PFSK-1 (cell line): ENCODE measurements at regions not wholly inside any gene's neighbourhood (a gene's known extent, or its start where the extent isn't known, plus 50 kb on each side); places are given as distances from the start of the nearest gene placed in this dataset.

Experiments
- FOXP2 ChIP-seq: optimal IDR thresholded peaks from 2 replicates; pipeline ENCODE3; 2011; ENCODE audit warnings: borderline replicate concordance, control low read depth, inconsistent platforms; ENCODE audit not compliant: insufficient read depth; ENCODE audit errors: extremely low read length, extremely low read depth
- POLR2AphosphoS5 ChIP-seq: IDR thresholded peaks from 2 replicates; pipeline ENCODE4 v1.6.1; 2012; ENCODE audit warnings: low read depth, mild to moderate bottlenecking, control low read depth, low read length, moderate library complexity
- REST ChIP-seq, 2 experiments: IDR thresholded peaks; 2 replicates each; pipeline versions ENCODE4 v1.6.1 to v1.8.0; 2011 to 2012; ENCODE audit warnings: low read depth in 2 of 2, low read length in 2 of 2, control low read depth in 1 of 2, inconsistent platforms in 1 of 2, mild to moderate bottlenecking in 1 of 2, moderate library complexity in 1 of 2; ENCODE audit not compliant: insufficient read depth in 1 of 2
- SIN3A ChIP-seq: IDR thresholded peaks from 2 replicates; pipeline ENCODE4 v1.6.1; 2012; ENCODE audit warnings: mild to moderate bottlenecking, low read length, moderate library complexity, borderline replicate concordance; ENCODE audit not compliant: insufficient read depth
- TAF1 ChIP-seq: IDR thresholded peaks from 2 replicates; pipeline ENCODE4 v1.6.1; 2012; ENCODE audit warnings: low read length, control low read depth, borderline replicate concordance; ENCODE audit not compliant: insufficient read depth

DNA sequence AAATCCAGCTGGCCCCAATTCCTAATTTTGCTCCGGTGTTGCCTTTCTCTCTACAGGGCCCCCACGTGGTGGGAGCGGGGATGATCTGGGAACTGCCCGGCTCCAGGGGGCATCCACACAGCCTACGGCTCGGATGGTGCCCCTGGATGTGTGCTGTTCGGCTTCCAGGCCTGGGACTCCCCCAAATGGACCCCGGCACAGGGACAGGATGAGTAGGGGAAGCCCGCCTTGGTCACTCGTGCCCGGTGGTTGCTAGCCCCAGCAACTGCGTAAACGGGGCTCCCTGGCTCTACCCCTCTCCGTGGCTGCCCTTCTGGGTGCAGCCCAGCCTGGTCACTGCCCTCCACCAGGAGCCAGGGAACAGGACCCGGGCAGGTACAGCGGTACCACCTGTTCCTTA is 111.5 kb downstream of the TEX26 start:
- TF ChIP-seq SIN3A (no peak), FOXP2 (no peak), REST (IDR thresholded peaks at IDR 0.05; ENCODE audit: insufficient read depth in 1 of 2, low read depth in 2 of 2, low read length in 2 of 2) (no peak), TAF1 (no peak), POLR2AphosphoS5 (no peak)

DNA sequence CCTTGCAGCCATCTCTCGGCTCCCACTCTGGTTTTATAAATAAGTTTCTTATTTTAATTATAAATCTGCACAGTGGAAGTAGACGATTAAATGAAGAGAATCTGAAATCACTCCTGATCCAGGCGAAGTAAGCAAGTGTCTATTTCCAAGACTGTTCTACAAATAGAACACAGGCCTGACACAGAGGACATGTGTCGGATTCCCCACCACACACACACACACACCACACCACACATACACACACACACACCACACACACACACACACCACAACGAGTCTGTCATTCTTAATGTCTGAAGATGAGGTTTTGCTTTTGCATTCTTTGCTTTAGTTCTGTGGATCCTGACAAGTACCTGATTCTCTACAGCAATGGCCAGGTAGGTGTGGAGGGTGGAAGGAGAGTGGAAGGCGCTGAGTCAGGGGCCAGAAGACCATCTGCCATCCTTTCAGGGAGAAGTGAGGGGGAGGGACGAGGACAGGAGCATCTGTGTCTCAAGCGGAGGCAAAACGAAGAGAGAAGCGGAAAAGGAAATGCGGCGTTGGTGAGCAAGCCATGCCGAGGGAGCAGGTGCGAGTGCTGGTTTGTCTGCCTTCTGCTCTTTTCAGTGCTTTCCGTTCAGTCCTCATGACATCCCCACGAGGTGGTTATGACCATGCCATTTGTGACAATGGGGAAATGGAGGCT is 110.2 kb downstream of the TEX26 start:
- TF ChIP-seq TAF1 (no peak), POLR2AphosphoS5 (no peak), REST (IDR thresholded peaks at IDR 0.05; ENCODE audit: insufficient read depth in 1 of 2, low read depth in 2 of 2, low read length in 2 of 2) (no peak), FOXP2 (no peak), SIN3A (no peak)

DNA sequence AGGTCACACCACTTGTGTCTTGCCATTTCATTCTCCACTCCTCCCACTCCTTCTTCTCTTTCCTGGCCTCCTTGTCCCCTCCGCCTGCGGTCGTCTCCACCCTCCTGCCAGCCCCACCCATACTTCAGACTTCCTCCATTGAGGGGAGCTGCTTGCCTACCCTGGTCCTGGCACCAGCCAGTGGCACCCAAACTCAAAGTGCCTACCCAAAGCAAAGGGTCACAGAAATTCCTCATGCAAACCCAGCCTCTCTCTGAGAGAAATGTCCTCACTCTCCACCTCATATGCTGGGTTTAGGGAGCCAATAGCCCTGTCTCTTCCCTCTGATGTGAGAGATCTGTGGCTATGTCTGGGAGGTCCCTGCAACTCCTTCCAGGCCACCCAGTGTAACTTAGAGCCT is 109.6 kb downstream of the TEX26 start:
- TF ChIP-seq POLR2AphosphoS5: no peak
- no peak for TF ChIP-seq SIN3A
- no peak for TF ChIP-seq REST (IDR thresholded peaks at IDR 0.05; ENCODE audit: insufficient read depth in 1 of 2, low read depth in 2 of 2, low read length in 2 of 2)
- no peak for TF ChIP-seq FOXP2
- TF ChIP-seq TAF1: no peak

GRCh38 chr13:31038834-31039552 is 106.5 kb downstream of the TEX26 start:
- TF ChIP-seq REST (IDR thresholded peaks at IDR 0.05; ENCODE audit: insufficient read depth in 1 of 2, low read depth in 2 of 2, low read length in 2 of 2) (no peak), POLR2AphosphoS5 (no peak), FOXP2 (no peak), TAF1 (no peak), SIN3A (no peak)
